Lower leg skin (tissue), 3 donors: ENCODE measurements at regions not wholly inside any gene's neighbourhood (a gene's known extent, or its start where the extent isn't known, plus 50 kb on each side); places are given as distances from the start of the nearest gene placed in this dataset.

Experiments used
- POLR2A ChIP-seq, 2 donors: fragments of 450-650 bp; IDR thresholded peaks; one replicate each; pipeline ENCODE4 v1.6.1; 2016 to 2017; ENCODE audit warnings: antibody characterized with exemption in 2 of 2, mild to moderate bottlenecking in 1 of 2, moderate library complexity in 1 of 2
- TF ChIP-seq, protein P1 (sequence below), 3 donors: fragments of 450-650 bp; IDR thresholded peaks; one replicate each; pipeline ENCODE4 v1.5.1; 2016; ENCODE audit warnings: antibody characterized with exemption in 3 of 3, mild to moderate bottlenecking in 3 of 3, moderate library complexity in 2 of 3

GRCh38 chr20:10131732-10132345 lies 86.8 kb upstream of the SNAP25 start:
- TF ChIP-seq, protein P1, sequence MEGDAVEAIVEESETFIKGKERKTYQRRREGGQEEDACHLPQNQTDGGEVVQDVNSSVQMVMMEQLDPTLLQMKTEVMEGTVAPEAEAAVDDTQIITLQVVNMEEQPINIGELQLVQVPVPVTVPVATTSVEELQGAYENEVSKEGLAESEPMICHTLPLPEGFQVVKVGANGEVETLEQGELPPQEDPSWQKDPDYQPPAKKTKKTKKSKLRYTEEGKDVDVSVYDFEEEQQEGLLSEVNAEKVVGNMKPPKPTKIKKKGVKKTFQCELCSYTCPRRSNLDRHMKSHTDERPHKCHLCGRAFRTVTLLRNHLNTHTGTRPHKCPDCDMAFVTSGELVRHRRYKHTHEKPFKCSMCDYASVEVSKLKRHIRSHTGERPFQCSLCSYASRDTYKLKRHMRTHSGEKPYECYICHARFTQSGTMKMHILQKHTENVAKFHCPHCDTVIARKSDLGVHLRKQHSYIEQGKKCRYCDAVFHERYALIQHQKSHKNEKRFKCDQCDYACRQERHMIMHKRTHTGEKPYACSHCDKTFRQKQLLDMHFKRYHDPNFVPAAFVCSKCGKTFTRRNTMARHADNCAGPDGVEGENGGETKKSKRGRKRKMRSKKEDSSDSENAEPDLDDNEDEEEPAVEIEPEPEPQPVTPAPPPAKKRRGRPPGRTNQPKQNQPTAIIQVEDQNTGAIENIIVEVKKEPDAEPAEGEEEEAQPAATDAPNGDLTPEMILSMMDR (IDR thresholded peaks at IDR 0.05) = no peak
- TF ChIP-seq POLR2A (IDR thresholded peaks at IDR 0.05) = no peak
